CD4-positive, alpha-beta T cell (primary cell): ENCODE measurements at regions not wholly inside any gene's neighbourhood (a gene's known extent, or its start where the extent isn't known, plus 50 kb on each side); places are given as distances from the start of the nearest gene placed in this dataset.

Experiments used
- ATAC-seq: fragments of 200-7000 bp; cut with Tn5 transposase; one replicate; pipeline ENCODE4 v1.10.0; 2022; ENCODE audit warnings: mild to moderate bottlenecking; ENCODE audit not compliant: poor library complexity
- CTCF ChIA-PET: fragments of 350-600 bp; sonication (Branson Sonifier 250); formaldehyde crosslinking; loops from one replicate; lab custom pipeline; 2021; ENCODE audit warnings: antibody characterized with exemption, inconsistent platforms; lab: Charles Lee
- POLR2A ChIA-PET: fragments of 350-600 bp; sonication (Branson Sonifier 250); formaldehyde crosslinking; loops from one replicate; lab custom pipeline; 2021; ENCODE audit warnings: antibody characterized with exemption, inconsistent platforms; lab: Charles Lee
- DNase-seq, 14 experiments: peaks; one replicate each; pipeline ENCODE4 v3.0.0-alpha.2; 2013 to 2020; ENCODE audit warnings: mixed read lengths in 2 of 14
- H3K27ac ChIP-seq, 2 donors: one replicate each; pipeline versions ENCODE4 v1.5.1 to v1.7.0; 2013; ENCODE audit warnings: low read length in 2 of 2, low read depth in 1 of 2, mild to moderate bottlenecking in 1 of 2
- H3K27me3 ChIP-seq, 2 experiments: 1 replicate in 1 of 2; 2 replicates in 1 of 2; pipeline versions ENCODE4 v1.6.1 to v1.7.0; 2013; ENCODE audit warnings: low read length in 2 of 2, control low read depth in 1 of 2, mild to moderate bottlenecking in 1 of 2, moderate library complexity in 1 of 2; ENCODE audit not compliant: insufficient read depth in 2 of 2, control insufficient read depth in 1 of 2
- H3K36me3 ChIP-seq: one replicate; pipeline ENCODE4 v1.6.1; 2013; ENCODE audit warnings: low read length, control low read depth; ENCODE audit not compliant: insufficient read depth
- H3K4me1 ChIP-seq: one replicate; pipeline ENCODE4 v1.6.1; 2013; ENCODE audit warnings: low read length, control low read depth; ENCODE audit not compliant: insufficient read depth
- H3K4me3 ChIP-seq: one replicate; pipeline ENCODE4 v1.5.1; 2013; ENCODE audit warnings: mild to moderate bottlenecking, low read length, moderate library complexity
- H3K9me3 ChIP-seq, 2 experiments: 1 replicate in 1 of 2; 2 replicates in 1 of 2; pipeline versions ENCODE4 v1.6.1 to v1.7.0; 2013; ENCODE audit warnings: low read length in 2 of 2, mild to moderate bottlenecking in 2 of 2, control low read depth in 1 of 2, moderate library complexity in 1 of 2; ENCODE audit not compliant: control insufficient read depth in 1 of 2, insufficient read depth in 1 of 2
- H3K27ac Mint-ChIP-seq: one replicate; pipeline ENCODE4 v1.8.0; 2020; ENCODE audit warnings: mixed read lengths
- H3K27me3 Mint-ChIP-seq: one replicate; pipeline ENCODE4 v1.8.0; 2021; ENCODE audit warnings: mixed read lengths
- H3K36me3 Mint-ChIP-seq: one replicate; pipeline ENCODE4 v1.8.0; 2021; ENCODE audit warnings: low read depth, mixed read lengths
- H3K4me1 Mint-ChIP-seq: one replicate; pipeline ENCODE4 v1.8.0; 2021; ENCODE audit warnings: low read depth, mixed read lengths
- H3K4me3 Mint-ChIP-seq: one replicate; pipeline ENCODE4 v1.8.0; 2020; ENCODE audit warnings: mild to moderate bottlenecking, mixed read lengths
- H3K9me3 Mint-ChIP-seq: one replicate; pipeline ENCODE4 v1.8.0; 2020; ENCODE audit warnings: mixed read lengths
- CTCF ChIP-seq: fragments of 200-600 bp; IDR thresholded peaks from one replicate; pipeline ENCODE4 v1.8.0; 2022; ENCODE audit warnings: antibody characterized with exemption, mild to moderate bottlenecking
- intact Hi-C, 2 experiments: fragments of 100-400 bp; cut with DNase I in 1 of 2; cut with micrococcal nuclease in 1 of 2; formaldehyde crosslinking; loops; one replicate each; pipeline versions ENCODE4 v1.15.1 to v1.9.0; 2023 to 2025; cut with DNase I, micrococcal nuclease

- DNase-seq = no peak
- H3K27ac Mint-ChIP-seq = no peak overlapping the region
- no peak for ATAC-seq
- H3K27ac ChIP-seq = no peak overlapping the region
- no peaks in the 10 kb centered on the region for H3K9me3 ChIP-seq
- peaks cover 4% of the 10 kb centered on the region for H3K27me3 Mint-ChIP-seq
- no peaks in the 10 kb centered on the region for H3K27me3 ChIP-seq
- no peaks in the 10 kb centered on the region for H3K36me3 ChIP-seq
- no peak overlapping the region for H3K4me3 Mint-ChIP-seq
- CTCF ChIA-PET = no interaction called here
- POLR2A ChIA-PET = no interaction called here
- no peaks in the 10 kb centered on the region for H3K4me1 ChIP-seq
- TF ChIP-seq CTCF = no peak
- H3K36me3 Mint-ChIP-seq = no peaks in the 10 kb centered on the region
- no peaks in the 10 kb centered on the region for H3K4me1 Mint-ChIP-seq
- H3K9me3 Mint-ChIP-seq = no peaks in the 10 kb centered on the region
- H3K4me3 ChIP-seq = no peak overlapping the region
- intact Hi-C loops = no loop called here
Measured at GRCh38 chr11:96595011-96595410, 205.2 kb downstream of the JRKL start.

GRCh38 chr11:96607864-96608558, 218.2 kb downstream of the JRKL start:
- ChIA-PET CTCF (no interaction called here), POLR2A (no interaction called here)
- no peak for DNase-seq
- no peak for ATAC-seq
- intact Hi-C loops = no loop called here
- Mint-ChIP-seq H3K9me3 (peaks cover 8% of the 10 kb centered on the region), H3K4me3 (no peak overlapping the region), H3K27ac (no peak overlapping the region), H3K4me1 (no peaks in the 10 kb centered on the region), H3K27me3 (no peaks in the 10 kb centered on the region), H3K36me3 (no peaks in the 10 kb centered on the region)
- Histone ChIP-seq H3K9me3 (peaks cover 0 to 4% of the 10 kb centered on the region in 2 experiments), H3K4me3 (no peak overlapping the region), H3K27me3 (no peaks in the 10 kb centered on the region), H3K4me1 (no peaks in the 10 kb centered on the region), H3K27ac (no peak overlapping the region), H3K36me3 (no peaks in the 10 kb centered on the region)
- no peak for TF ChIP-seq CTCF

GRCh38 chr11:96614101-96614500, 224.3 kb downstream of the JRKL start:
- Mint-ChIP-seq H3K27ac (no peak overlapping the region), H3K27me3 (no peaks in the 10 kb centered on the region), H3K4me1 (no peaks in the 10 kb centered on the region), H3K36me3 (no peaks in the 10 kb centered on the region), H3K4me3 (no peak overlapping the region), H3K9me3 (peaks cover 4% of the 10 kb centered on the region)
- no peak for ATAC-seq
- no peak overlapping the region for H3K4me3 ChIP-seq
- H3K27ac ChIP-seq = no peak overlapping the region
- intact Hi-C loops = no loop called here
- H3K9me3 ChIP-seq = peaks cover 0 to 10% of the 10 kb centered on the region in 2 experiments
- ChIA-PET POLR2A (no interaction called here), CTCF (no interaction called here)
- H3K4me1 ChIP-seq = no peaks in the 10 kb centered on the region
- no peaks in the 10 kb centered on the region for H3K36me3 ChIP-seq
- no peaks in the 10 kb centered on the region for H3K27me3 ChIP-seq
- no peak for TF ChIP-seq CTCF
- no peak for DNase-seq
